ENCODE measurements at regions not wholly inside any gene's neighbourhood (a gene's known extent, or its start where the extent isn't known, plus 50 kb on each side); places are given as distances from the start of the nearest gene placed in this dataset.
A peak's percentile ranks its signal among the peaks of the same experiment; 100 is the strongest.
"Not testable (repeated sequence)": the region's sequence is repeated elsewhere in the genome, so short reads cannot be mapped to it uniquely, and the experiment has no call there.

DNA sequence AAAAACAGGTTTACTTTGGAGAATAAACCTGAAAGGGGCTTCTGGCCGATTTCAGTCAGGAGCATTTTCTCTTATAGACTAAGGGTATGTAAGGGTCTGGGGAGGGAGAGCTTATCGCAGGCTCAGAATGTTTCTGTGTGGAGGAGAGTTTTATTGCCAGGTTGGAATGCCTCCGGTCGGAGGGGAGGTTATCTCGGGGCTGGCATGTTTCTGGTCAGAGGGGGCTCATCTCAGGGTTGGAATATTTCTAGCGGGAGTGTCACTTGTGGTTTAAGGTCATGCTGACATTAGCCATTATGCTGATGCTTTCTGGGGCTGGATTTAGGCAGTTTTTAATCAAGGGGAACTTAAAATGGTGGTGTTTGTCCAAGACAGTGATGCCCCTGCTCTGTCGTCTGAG is 333.6 kb downstream of the METTL4 start:
- Histone ChIP-seq H4K8ac (ENCODE audit: low read length) (no peak overlapping the region), H3K9ac (ENCODE audit: low read length) (no peak overlapping the region), H3K18ac (ENCODE audit: low read depth in 1 of 2, low read length in 2 of 2) (no peak overlapping the region), H3K27me3 (ENCODE audit: control insufficient read depth in 1 of 2, insufficient read depth in 1 of 2, low read length in 2 of 2) (no peaks in the 10 kb centered on the region), H3K23ac (ENCODE audit: low read length in 2 of 2) (no peak overlapping the region), H2AK5ac (ENCODE audit: low read length, severe bottlenecking) (no peak overlapping the region), H2BK15ac (ENCODE audit: low read depth, poor library complexity, severe bottlenecking) (no peak overlapping the region), H3K27ac (ENCODE audit: low read length, poor library complexity, severe bottlenecking) (no peak overlapping the region), H2BK5ac (ENCODE audit: low read depth, low read length, poor library complexity, severe bottlenecking) (no peak overlapping the region), H3K9me3 (ENCODE audit: control insufficient read depth, low read length) (no peaks in the 10 kb centered on the region), H3K79me1 (replicated peaks; ENCODE audit: low read length, poor library complexity, severe bottlenecking) (no peaks in the 10 kb centered on the region), H3K36me3 (ENCODE audit: control insufficient read depth in 1 of 2, insufficient read depth in 2 of 2, low read depth in 1 of 2, low read length in 2 of 2) (no peaks in the 10 kb centered on the region), H3K4me1 (ENCODE audit: control insufficient read depth, insufficient read depth, low read depth, low read length) (no peaks in the 10 kb centered on the region), H3K4me2 (ENCODE audit: low read length, poor library complexity, severe bottlenecking) (no peak overlapping the region), H2BK120ac (ENCODE audit: low read depth, low read length) (no peak overlapping the region), H4K91ac (ENCODE audit: low read length) (no peak overlapping the region), H2BK12ac (ENCODE audit: low read length in 2 of 2) (no peak overlapping the region), H3K4me3 (ENCODE audit: insufficient read depth in 1 of 2, low read depth in 1 of 2, low read length in 2 of 2) (no peak overlapping the region), H2AFZ (ENCODE audit: low read depth, low read length) (no peak overlapping the region), H3K4ac (ENCODE audit: low read depth in 1 of 2, low read length in 2 of 2) (no peak overlapping the region), H3K14ac (ENCODE audit: low read length in 2 of 2) (no peak overlapping the region)
- DNase-seq: no peak
- WGBS: 50% methylated on average over 7 of the region's 7 CpGs

DNA sequence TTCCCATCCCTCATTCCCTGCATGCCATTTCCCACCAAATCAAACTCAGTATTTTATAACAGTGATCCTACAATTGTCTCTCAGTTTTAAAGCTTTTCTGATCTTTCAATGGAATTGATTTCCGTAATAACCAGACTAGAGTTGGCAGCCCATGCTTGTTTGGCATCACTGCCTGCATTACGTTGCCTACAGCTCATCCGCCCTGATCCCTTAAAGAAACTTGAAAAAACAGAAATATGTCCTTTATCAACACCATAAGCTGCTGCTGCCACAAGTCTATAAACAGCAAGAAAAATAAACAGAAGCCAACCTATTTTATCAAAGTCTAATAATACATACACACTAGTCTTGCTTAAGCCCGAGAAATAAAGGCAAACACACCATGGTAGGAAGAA is 331.0 kb downstream of the METTL4 start:
- Histone ChIP-seq H2BK12ac (ENCODE audit: low read length in 2 of 2) (no peak overlapping the region), H3K4me2 (ENCODE audit: low read length, poor library complexity, severe bottlenecking) (no peak overlapping the region), H3K4me1 (ENCODE audit: control insufficient read depth, insufficient read depth, low read depth, low read length) (no peaks in the 10 kb centered on the region), H2BK120ac (ENCODE audit: low read depth, low read length) (no peak overlapping the region), H2AK5ac (ENCODE audit: low read length, severe bottlenecking) (no peak overlapping the region), H2BK5ac (ENCODE audit: low read depth, low read length, poor library complexity, severe bottlenecking) (no peak overlapping the region), H4K8ac (ENCODE audit: low read length) (no peak overlapping the region), H3K9ac (ENCODE audit: low read length) (peak overlapping the region; percentile 38), H3K23ac (ENCODE audit: low read length in 2 of 2) (no peak overlapping the region), H3K79me1 (replicated peaks; ENCODE audit: low read length, poor library complexity, severe bottlenecking) (no peaks in the 10 kb centered on the region), H3K27ac (ENCODE audit: low read length, poor library complexity, severe bottlenecking) (peak overlapping the region; percentile 31), H3K27me3 (ENCODE audit: control insufficient read depth in 1 of 2, insufficient read depth in 1 of 2, low read length in 2 of 2) (no peaks in the 10 kb centered on the region), H3K36me3 (ENCODE audit: control insufficient read depth in 1 of 2, insufficient read depth in 2 of 2, low read depth in 1 of 2, low read length in 2 of 2) (no peaks in the 10 kb centered on the region), H3K14ac (ENCODE audit: low read length in 2 of 2) (no peak overlapping the region), H3K9me3 (ENCODE audit: control insufficient read depth, low read length) (no peaks in the 10 kb centered on the region), H3K18ac (ENCODE audit: low read depth in 1 of 2, low read length in 2 of 2) (no peak overlapping the region), H2BK15ac (ENCODE audit: low read depth, poor library complexity, severe bottlenecking) (no peak overlapping the region), H2AFZ (ENCODE audit: low read depth, low read length) (no peak overlapping the region), H4K91ac (ENCODE audit: low read length) (no peak overlapping the region), H3K4me3 (ENCODE audit: insufficient read depth in 1 of 2, low read depth in 1 of 2, low read length in 2 of 2) (peak overlapping the region in 1 of 2 experiments; percentile 21), H3K4ac (ENCODE audit: low read depth in 1 of 2, low read length in 2 of 2) (no peak overlapping the region)
- DNase-seq: peak; percentile 21
- WGBS: 45% methylated on average over 4 of the region's 4 CpGs

DNA sequence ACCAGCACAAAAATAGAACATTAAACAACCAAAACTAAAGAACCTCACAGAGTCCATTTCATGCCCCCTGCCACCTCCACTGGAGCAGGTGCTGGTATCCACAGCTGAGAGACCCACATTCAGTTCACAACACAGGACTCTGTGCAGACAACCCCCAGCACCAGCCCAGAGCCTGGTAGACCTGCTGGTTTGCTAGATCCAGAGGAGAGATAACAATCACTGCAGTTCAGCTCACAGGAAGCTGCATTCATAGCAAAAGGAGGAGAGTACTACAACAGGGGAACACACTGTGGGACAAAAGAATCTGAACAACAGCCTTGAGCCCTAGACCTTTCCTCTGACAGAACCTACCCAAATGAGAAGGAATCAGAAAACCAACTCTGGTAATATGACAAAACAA is 326.7 kb downstream of the METTL4 start:
- Histone ChIP-seq H2AK5ac (ENCODE audit: low read length, severe bottlenecking) (no peak overlapping the region), H3K4me2 (ENCODE audit: low read length, poor library complexity, severe bottlenecking) (no peak overlapping the region), H3K4me3 (ENCODE audit: insufficient read depth in 1 of 2, low read depth in 1 of 2, low read length in 2 of 2) (no peak overlapping the region), H4K8ac (ENCODE audit: low read length) (no peak overlapping the region), H3K36me3 (ENCODE audit: control insufficient read depth in 1 of 2, insufficient read depth in 2 of 2, low read depth in 1 of 2, low read length in 2 of 2) (no peaks in the 10 kb centered on the region), H3K4ac (ENCODE audit: low read depth in 1 of 2, low read length in 2 of 2) (no peak overlapping the region), H2AFZ (ENCODE audit: low read depth, low read length) (no peak overlapping the region), H3K18ac (ENCODE audit: low read depth in 1 of 2, low read length in 2 of 2) (no peak overlapping the region), H2BK15ac (ENCODE audit: low read depth, poor library complexity, severe bottlenecking) (no peak overlapping the region), H2BK12ac (ENCODE audit: low read length in 2 of 2) (no peak overlapping the region), H3K9ac (ENCODE audit: low read length) (no peak overlapping the region), H3K14ac (ENCODE audit: low read length in 2 of 2) (no peak overlapping the region), H3K23ac (ENCODE audit: low read length in 2 of 2) (no peak overlapping the region), H2BK5ac (ENCODE audit: low read depth, low read length, poor library complexity, severe bottlenecking) (no peak overlapping the region), H3K4me1 (ENCODE audit: control insufficient read depth, insufficient read depth, low read depth, low read length) (no peaks in the 10 kb centered on the region), H3K27ac (ENCODE audit: low read length, poor library complexity, severe bottlenecking) (no peak overlapping the region), H4K91ac (ENCODE audit: low read length) (no peak overlapping the region), H2BK120ac (ENCODE audit: low read depth, low read length) (no peak overlapping the region), H3K27me3 (ENCODE audit: control insufficient read depth in 1 of 2, insufficient read depth in 1 of 2, low read length in 2 of 2) (no peaks in the 10 kb centered on the region), H3K79me1 (replicated peaks; ENCODE audit: low read length, poor library complexity, severe bottlenecking) (no peaks in the 10 kb centered on the region), H3K9me3 (ENCODE audit: control insufficient read depth, low read length) (no peaks in the 10 kb centered on the region)
- DNase-seq: no peak

DNA sequence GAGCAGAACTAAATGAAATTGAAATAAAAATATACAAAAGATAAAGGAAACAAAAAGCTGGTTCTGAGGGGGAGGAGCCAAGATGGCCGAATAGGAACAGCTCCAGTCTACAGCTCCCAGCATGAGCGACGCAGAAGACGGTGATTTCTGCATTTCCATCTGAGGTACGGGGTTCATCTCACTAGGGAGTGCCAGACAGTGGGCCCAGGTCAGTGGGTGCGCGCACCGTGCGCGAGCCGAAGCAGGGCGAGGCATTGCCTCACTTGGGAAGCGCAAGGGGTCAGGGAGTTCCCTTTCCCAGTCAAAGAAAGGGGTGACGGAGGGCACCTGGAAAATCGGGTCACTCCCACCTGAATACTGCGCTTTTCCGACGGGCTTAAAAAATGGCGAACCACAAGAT is 324.2 kb downstream of the METTL4 start:
- not testable (repeated sequence) for H3K79me1 ChIP-seq (replicated peaks; ENCODE audit: low read length, poor library complexity, severe bottlenecking); H3K4ac ChIP-seq (ENCODE audit: low read depth in 1 of 2, low read length in 2 of 2); H3K9me3 ChIP-seq (ENCODE audit: control insufficient read depth, low read length); H2BK12ac ChIP-seq (ENCODE audit: low read length in 2 of 2); H2BK120ac ChIP-seq (ENCODE audit: low read depth, low read length); H3K27ac ChIP-seq (ENCODE audit: low read length, poor library complexity, severe bottlenecking); DNase-seq; H3K14ac ChIP-seq (ENCODE audit: low read length in 2 of 2); H3K27me3 ChIP-seq (ENCODE audit: control insufficient read depth in 1 of 2, insufficient read depth in 1 of 2, low read length in 2 of 2); H3K4me2 ChIP-seq (ENCODE audit: low read length, poor library complexity, severe bottlenecking); H3K18ac ChIP-seq (ENCODE audit: low read depth in 1 of 2, low read length in 2 of 2); H3K4me1 ChIP-seq (ENCODE audit: control insufficient read depth, insufficient read depth, low read depth, low read length); H2AK5ac ChIP-seq (ENCODE audit: low read length, severe bottlenecking); H2AFZ ChIP-seq (ENCODE audit: low read depth, low read length); H3K9ac ChIP-seq (ENCODE audit: low read length); H3K4me3 ChIP-seq (ENCODE audit: insufficient read depth in 1 of 2, low read depth in 1 of 2, low read length in 2 of 2); H4K91ac ChIP-seq (ENCODE audit: low read length); H2BK15ac ChIP-seq (ENCODE audit: low read depth, poor library complexity, severe bottlenecking); H2BK5ac ChIP-seq (ENCODE audit: low read depth, low read length, poor library complexity, severe bottlenecking); H3K36me3 ChIP-seq (ENCODE audit: control insufficient read depth in 1 of 2, insufficient read depth in 2 of 2, low read depth in 1 of 2, low read length in 2 of 2); H4K8ac ChIP-seq (ENCODE audit: low read length); H3K23ac ChIP-seq (ENCODE audit: low read length in 2 of 2)
- WGBS: 92% methylated on average over 13 of the region's 19 CpGs
